Renal cortical epithelial cell (primary cell): ENCODE measurements at regions not wholly inside any gene's neighbourhood (a gene's known extent, or its start where the extent isn't known, plus 50 kb on each side); places are given as distances from the start of the nearest gene placed in this dataset.
"Not testable (repeated sequence)": the region's sequence is repeated elsewhere in the genome, so short reads cannot be mapped to it uniquely, and the experiment has no call there.

Experiments used
- DNase-seq: peaks from one replicate; pipeline ENCODE4 v3.0.0-alpha.2; 2011; ENCODE audit warnings: low read depth

- not testable (repeated sequence) for DNase-seq
Measured at GRCh38 chr4:49154308-49155103, 168.4 kb downstream of the CWH43 start.

- DNase-seq: not testable (repeated sequence)
Measured at GRCh38 chr4:49155270-49155669, 169.2 kb downstream of the CWH43 start.

- DNase-seq: not testable (repeated sequence)
Measured at GRCh38 chr4:49156309-49156708, 170.2 kb downstream of the CWH43 start.

- not testable (repeated sequence) for DNase-seq
Measured at GRCh38 chr4:49157630-49158029, 171.6 kb downstream of the CWH43 start.

- not testable (repeated sequence) for DNase-seq
Measured at GRCh38 chr4:49161111-49161541, 175.1 kb downstream of the CWH43 start.

- DNase-seq: not testable (repeated sequence)
Measured at GRCh38 chr4:49164916-49165315, 178.8 kb downstream of the CWH43 start.

- DNase-seq: not testable (repeated sequence)
Measured at GRCh38 chr4:49177847-49178246, 191.8 kb downstream of the CWH43 start.

- DNase-seq: not testable (repeated sequence)
Measured at GRCh38 chr4:49181088-49181487, 195.0 kb downstream of the CWH43 start.

- not testable (repeated sequence) for DNase-seq
Measured at GRCh38 chr4:49211396-49212194, 225.5 kb downstream of the CWH43 start.

GRCh38 chr4:49213250-49213649 lies 227.2 kb downstream of the CWH43 start:
- not testable (repeated sequence) for DNase-seq

GRCh38 chr4:49213750-49214149 lies 227.7 kb downstream of the CWH43 start:
- not testable (repeated sequence) for DNase-seq

GRCh38 chr4:49214453-49215081 lies 228.5 kb downstream of the CWH43 start:
- DNase-seq: not testable (repeated sequence)

GRCh38 chr4:49215082-49215479 lies 229.0 kb downstream of the CWH43 start:
- not testable (repeated sequence) for DNase-seq

- not testable (repeated sequence) for DNase-seq
Measured at GRCh38 chr4:49216606-49217005, 230.5 kb downstream of the CWH43 start.

GRCh38 chr4:49217492-49217891 lies 231.4 kb downstream of the CWH43 start:
- DNase-seq: no peak

- not testable (repeated sequence) for DNase-seq
Measured at GRCh38 chr4:49218094-49218493, 232.0 kb downstream of the CWH43 start.

GRCh38 chr4:49218931-49219330 lies 232.9 kb downstream of the CWH43 start:
- not testable (repeated sequence) for DNase-seq

GRCh38 chr4:49219489-49220225 lies 233.6 kb downstream of the CWH43 start:
- DNase-seq: not testable (repeated sequence)

- no peak for DNase-seq
Measured at GRCh38 chr4:49221209-49221608, 235.1 kb downstream of the CWH43 start.

- not testable (repeated sequence) for DNase-seq
Measured at GRCh38 chr4:49222810-49223209, 236.7 kb downstream of the CWH43 start.

GRCh38 chr4:49226216-49226866 lies 240.3 kb downstream of the CWH43 start:
- DNase-seq: not testable (repeated sequence)
